Neural crest cell (in vitro differentiated cells): ENCODE measurements at regions not wholly inside any gene's neighbourhood (a gene's known extent, or its start where the extent isn't known, plus 50 kb on each side); places are given as distances from the start of the nearest gene placed in this dataset.
A peak's percentile ranks its signal among the peaks of the same experiment; 100 is the strongest.

Experiments used
- DNase-seq: peaks from one replicate; pipeline ENCODE4 v3.0.0; 2021; ENCODE audit warnings: low read depth, mixed read lengths, low spot score
- H3K27ac Mint-ChIP-seq: one replicate; pipeline ENCODE4 v1.8.0; 2021; ENCODE audit warnings: mild to moderate bottlenecking, mixed read lengths; ENCODE audit not compliant: unreplicated experiment
- H3K27me3 Mint-ChIP-seq: 2 replicates; pipeline ENCODE4 v1.8.0; 2021; ENCODE audit warnings: low read depth, mild to moderate bottlenecking, mixed read lengths
- H3K36me3 Mint-ChIP-seq: 2 replicates; pipeline ENCODE4 v1.8.0; 2021; ENCODE audit warnings: low read depth, mild to moderate bottlenecking, mixed read lengths
- H3K4me1 Mint-ChIP-seq: 2 replicates; pipeline ENCODE4 v1.8.0; 2021; ENCODE audit warnings: mixed read lengths
- H3K4me3 Mint-ChIP-seq: one replicate; pipeline ENCODE4 v1.8.0; 2021; ENCODE audit warnings: mild to moderate bottlenecking, mixed read lengths
- H3K9me3 Mint-ChIP-seq: 2 replicates; pipeline ENCODE4 v1.8.0; 2021; ENCODE audit warnings: mixed read lengths
- TF ChIP-seq, protein P1 (sequence below): fragments of 200-600 bp; sonication (generic); conservative IDR thresholded peaks from 2 replicates; pipeline ENCODE4 v1.5.0; 2021; ENCODE audit warnings: antibody characterized with exemption, mild to moderate bottlenecking

DNA sequence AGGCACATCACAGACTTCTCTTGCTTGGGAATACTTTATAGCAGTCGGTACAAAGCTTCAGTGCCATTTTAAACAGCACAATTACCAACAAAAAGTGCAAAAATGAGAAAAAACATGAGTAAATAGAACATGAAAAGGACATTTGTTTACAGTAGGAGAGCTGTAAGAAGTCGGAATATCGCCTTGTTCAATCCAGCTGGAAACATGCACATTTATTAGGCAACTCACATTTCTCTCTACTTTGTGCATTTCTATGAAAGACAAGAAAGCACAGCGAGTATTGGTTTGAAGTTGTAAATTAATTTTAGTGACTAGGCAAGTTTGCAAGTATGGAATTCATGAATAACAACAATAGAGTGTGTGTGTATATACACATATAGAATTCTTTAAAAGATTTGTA, 484.7 kb downstream of the DACH1 start:
- H3K9me3 Mint-ChIP-seq: peaks cover 5% of the 10 kb centered on the region
- no peak for DNase-seq
- no peak overlapping the region for H3K27ac Mint-ChIP-seq
- TF ChIP-seq, protein P1, sequence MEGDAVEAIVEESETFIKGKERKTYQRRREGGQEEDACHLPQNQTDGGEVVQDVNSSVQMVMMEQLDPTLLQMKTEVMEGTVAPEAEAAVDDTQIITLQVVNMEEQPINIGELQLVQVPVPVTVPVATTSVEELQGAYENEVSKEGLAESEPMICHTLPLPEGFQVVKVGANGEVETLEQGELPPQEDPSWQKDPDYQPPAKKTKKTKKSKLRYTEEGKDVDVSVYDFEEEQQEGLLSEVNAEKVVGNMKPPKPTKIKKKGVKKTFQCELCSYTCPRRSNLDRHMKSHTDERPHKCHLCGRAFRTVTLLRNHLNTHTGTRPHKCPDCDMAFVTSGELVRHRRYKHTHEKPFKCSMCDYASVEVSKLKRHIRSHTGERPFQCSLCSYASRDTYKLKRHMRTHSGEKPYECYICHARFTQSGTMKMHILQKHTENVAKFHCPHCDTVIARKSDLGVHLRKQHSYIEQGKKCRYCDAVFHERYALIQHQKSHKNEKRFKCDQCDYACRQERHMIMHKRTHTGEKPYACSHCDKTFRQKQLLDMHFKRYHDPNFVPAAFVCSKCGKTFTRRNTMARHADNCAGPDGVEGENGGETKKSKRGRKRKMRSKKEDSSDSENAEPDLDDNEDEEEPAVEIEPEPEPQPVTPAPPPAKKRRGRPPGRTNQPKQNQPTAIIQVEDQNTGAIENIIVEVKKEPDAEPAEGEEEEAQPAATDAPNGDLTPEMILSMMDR: no peak
- H3K4me1 Mint-ChIP-seq: peaks cover 12% of the 10 kb centered on the region
- no peaks in the 10 kb centered on the region for H3K27me3 Mint-ChIP-seq
- H3K4me3 Mint-ChIP-seq: no peak overlapping the region
- H3K36me3 Mint-ChIP-seq: peaks cover 8% of the 10 kb centered on the region

DNA sequence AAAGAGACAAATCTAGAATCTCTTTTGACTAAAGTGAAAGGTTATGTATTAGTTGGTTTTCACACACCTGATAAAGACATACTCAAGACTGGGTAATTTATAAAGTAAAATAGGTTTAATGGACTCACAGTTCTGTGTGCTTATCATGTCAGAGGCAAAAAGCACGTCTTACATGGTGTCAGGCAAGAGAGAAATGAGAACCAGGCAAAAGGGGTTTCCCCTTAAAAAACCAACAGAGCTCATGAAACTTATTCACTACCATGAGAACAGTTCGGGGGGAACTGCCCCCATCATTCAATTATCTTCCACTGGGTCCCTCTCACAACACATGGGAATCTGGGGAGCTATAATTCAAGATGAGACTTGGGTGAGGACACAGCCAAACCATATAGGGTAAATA, 486.8 kb downstream of the DACH1 start:
- Mint-ChIP-seq H3K4me3 (no peak overlapping the region), H3K4me1 (peaks cover 29% of the 10 kb centered on the region), H3K27ac (no peak overlapping the region)

DNA sequence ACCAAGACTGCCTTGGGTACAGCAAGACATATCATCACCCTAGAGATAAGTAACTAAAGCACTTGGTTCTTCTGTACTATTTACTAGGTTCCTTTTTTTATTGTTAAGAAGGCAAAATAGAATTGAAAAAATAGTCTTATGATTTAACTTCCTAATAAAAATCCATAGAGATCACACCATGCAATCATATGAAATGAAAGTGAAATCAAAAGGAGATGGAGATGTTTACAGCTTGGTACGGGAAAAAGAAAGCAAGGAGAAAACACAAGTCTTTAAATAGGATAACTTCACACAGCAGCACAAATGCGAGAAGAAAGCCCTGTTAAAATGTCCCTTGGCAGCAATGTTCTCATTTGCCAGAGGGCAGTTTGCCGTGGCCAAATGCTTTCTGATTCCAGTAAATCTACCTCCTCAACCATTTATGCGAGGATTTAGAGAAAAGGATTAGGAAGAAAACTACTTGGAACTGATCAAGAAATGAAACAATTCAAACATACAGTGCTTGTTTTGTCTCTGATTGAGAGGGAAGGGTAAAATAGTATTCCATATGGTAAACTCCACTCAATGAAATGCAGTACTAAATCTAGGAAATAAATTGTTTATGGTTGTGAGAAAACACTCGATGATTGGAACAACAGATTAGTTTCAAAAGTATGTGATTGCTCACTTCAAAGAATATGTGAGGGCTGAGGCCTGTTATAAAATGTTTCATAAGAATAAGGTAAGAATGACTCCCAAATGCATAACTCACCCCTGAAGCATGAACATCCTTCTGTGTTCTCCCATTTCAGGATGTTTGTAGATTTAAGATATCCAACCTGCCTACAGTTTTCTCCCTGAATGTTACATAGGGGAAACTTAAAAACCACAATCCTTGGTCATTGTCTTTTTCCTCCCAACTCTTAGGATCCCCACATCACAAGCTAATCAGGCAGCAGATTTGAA, 487.8 kb downstream of the DACH1 start:
- Mint-ChIP-seq H3K4me1 (peaks cover 38% of the 10 kb centered on the region), H3K27ac (peak overlapping the region; percentile 8), H3K27me3 (no peaks in the 10 kb centered on the region), H3K36me3 (peaks cover 5% of the 10 kb centered on the region), H3K9me3 (peaks cover 5% of the 10 kb centered on the region), H3K4me3 (no peak overlapping the region)
- TF ChIP-seq, protein P1: no peak
- DNase-seq: no peak

More for the DNA sequence above, 486.8 kb downstream of the DACH1 start:
- TF ChIP-seq, protein P1: no peak
- Mint-ChIP-seq H3K27me3 (no peaks in the 10 kb centered on the region), H3K36me3 (peaks cover 5% of the 10 kb centered on the region), H3K9me3 (peaks cover 5% of the 10 kb centered on the region)
- DNase-seq: no peak

DNA sequence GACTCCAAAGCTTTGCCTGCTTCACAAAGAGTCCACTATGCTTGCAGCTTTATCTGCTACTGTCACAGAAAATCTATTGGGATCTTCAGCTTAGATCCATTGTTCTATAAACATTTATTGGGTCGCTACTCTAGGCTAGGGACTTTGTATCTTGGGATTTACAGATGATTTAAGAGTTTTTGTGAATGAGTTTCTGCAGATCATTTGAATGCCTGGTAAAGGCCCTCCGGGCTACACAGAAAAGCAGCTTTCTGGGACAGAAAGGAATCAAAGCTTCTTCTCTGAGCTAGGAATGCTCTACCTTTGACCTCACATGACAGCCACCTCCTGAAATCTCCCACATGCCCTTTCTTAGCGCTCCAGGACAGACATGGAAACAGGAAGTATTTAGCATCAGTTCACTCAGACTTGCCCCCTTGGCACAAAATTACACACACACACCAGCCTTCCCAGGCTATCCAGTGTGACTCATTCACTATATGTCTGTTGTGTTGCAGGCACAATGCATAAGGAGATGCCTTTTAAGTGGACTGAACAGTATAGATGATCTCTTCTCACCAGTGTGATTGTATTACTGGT, 492.4 kb downstream of the DACH1 start:
- Mint-ChIP-seq H3K4me1 (peaks cover 41% of the 10 kb centered on the region), H3K9me3 (no peaks in the 10 kb centered on the region), H3K27ac (peak overlapping the region; percentile 85)

DNA sequence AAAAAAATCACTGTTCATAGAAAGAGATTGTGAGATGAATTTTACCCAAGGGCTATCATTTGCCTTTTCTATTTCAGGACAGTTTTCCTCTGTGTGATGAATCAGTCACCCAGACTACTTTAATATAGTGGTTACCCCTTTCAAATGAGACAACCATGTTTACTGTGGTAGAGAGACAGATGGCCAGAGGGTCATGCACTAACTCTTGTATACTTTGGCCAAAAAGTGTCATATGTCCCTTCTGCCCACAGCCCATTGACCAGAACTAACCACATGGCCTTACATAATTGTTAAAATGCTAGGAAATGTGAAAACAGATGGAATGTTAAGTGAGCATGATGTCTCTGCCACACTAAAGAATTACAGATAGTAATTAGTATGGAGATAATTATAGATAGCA, 498.7 kb downstream of the DACH1 start:
- DNase-seq: no peak
- Mint-ChIP-seq H3K36me3 (peaks cover 12% of the 10 kb centered on the region), H3K27ac (no peak overlapping the region), H3K4me1 (peaks cover 3% of the 10 kb centered on the region), H3K27me3 (no peaks in the 10 kb centered on the region), H3K9me3 (peaks cover 15% of the 10 kb centered on the region), H3K4me3 (no peak overlapping the region)
- TF ChIP-seq, protein P1: no peak

More for the DNA sequence above, 492.4 kb downstream of the DACH1 start:
- no peaks in the 10 kb centered on the region for H3K27me3 Mint-ChIP-seq
- no peaks in the 10 kb centered on the region for H3K36me3 Mint-ChIP-seq
- TF ChIP-seq, protein P1: no peak
- peak; percentile 7 for DNase-seq
- H3K4me3 Mint-ChIP-seq: peak overlapping the region; percentile 39
